Upper lobe of right lung (tissue), 1 donor: ENCODE measurements at regions not wholly inside any gene's neighbourhood (a gene's known extent, or its start where the extent isn't known, plus 50 kb on each side); places are given as distances from the start of the nearest gene placed in this dataset.
A peak's percentile ranks its signal among the peaks of the same experiment; 100 is the strongest.

Experiments used
- ATAC-seq: fragments of 200-7000 bp; cut with Tn5 transposase; one replicate; pipeline ENCODE4 v1.9.1; 2020; ENCODE audit warnings: mild to moderate bottlenecking, moderate library complexity
- DNase-seq: peaks from one replicate; pipeline ENCODE4 v3.0.0-alpha.2; 2020
- H3K27ac ChIP-seq: fragments of 200-600 bp; one replicate; pipeline ENCODE4 v1.8.0; 2022
- H3K27me3 ChIP-seq: fragments of 200-600 bp; one replicate; pipeline ENCODE4 v1.8.0; 2022; ENCODE audit warnings: mild to moderate bottlenecking
- H3K36me3 ChIP-seq: fragments of 200-600 bp; one replicate; pipeline ENCODE4 v1.8.0; 2022
- H3K4me1 ChIP-seq: fragments of 200-600 bp; one replicate; pipeline ENCODE4 v1.8.0; 2022
- H3K4me3 ChIP-seq: fragments of 200-600 bp; one replicate; pipeline ENCODE4 v1.8.0; 2022; ENCODE audit warnings: mild to moderate bottlenecking
- H3K9me3 ChIP-seq: fragments of 200-600 bp; one replicate; pipeline ENCODE4 v1.8.0; 2022
- CTCF ChIP-seq: fragments of 200-600 bp; IDR thresholded peaks from one replicate; pipeline ENCODE4 v1.8.0; 2022; ENCODE audit warnings: antibody characterized with exemption
- intact Hi-C: fragments of 100-400 bp; cut with DNase I; formaldehyde crosslinking; loops from one replicate; pipeline ENCODE4 v1.11.0; 2022
- donor health status: DM: no; HTN: yes; CAD: no; lungs with severe emphysema.

GRCh38 chr2:41942278-41942677 is 105.5 kb upstream of the PKDCC start:
- H3K27me3 ChIP-seq = no peaks in the 10 kb centered on the region
- no peaks in the 10 kb centered on the region for H3K9me3 ChIP-seq
- DNase-seq (no peak), ATAC-seq (no peak)
- no peak for TF ChIP-seq CTCF
- H3K27ac ChIP-seq = no peak overlapping the region
- no peak overlapping the region for H3K4me3 ChIP-seq
- intact Hi-C loops = no loop called here
- H3K36me3 ChIP-seq = no peaks in the 10 kb centered on the region
- no peaks in the 10 kb centered on the region for H3K4me1 ChIP-seq

GRCh38 chr2:41943159-41943558 is 104.7 kb upstream of the PKDCC start:
- intact Hi-C loops = no loop called here
- Histone ChIP-seq H3K4me3 (no peak overlapping the region), H3K4me1 (no peaks in the 10 kb centered on the region), H3K36me3 (no peaks in the 10 kb centered on the region), H3K27ac (no peak overlapping the region), H3K27me3 (no peaks in the 10 kb centered on the region), H3K9me3 (no peaks in the 10 kb centered on the region)
- DNase-seq (no peak), ATAC-seq (no peak)
- no peak for TF ChIP-seq CTCF

GRCh38 chr2:41944220-41944880 is 103.5 kb upstream of the PKDCC start:
- H3K4me3 ChIP-seq = no peak overlapping the region
- no peaks in the 10 kb centered on the region for H3K27me3 ChIP-seq
- DNase-seq = no peak
- no peak overlapping the region for H3K27ac ChIP-seq
- ATAC-seq = no peak
- TF ChIP-seq CTCF = no peak
- H3K36me3 ChIP-seq = no peaks in the 10 kb centered on the region
- no peaks in the 10 kb centered on the region for H3K9me3 ChIP-seq
- intact Hi-C loops = no loop called here
- no peaks in the 10 kb centered on the region for H3K4me1 ChIP-seq

GRCh38 chr2:41947701-41948396 is 100.0 kb upstream of the PKDCC start:
- H3K27me3 ChIP-seq = no peaks in the 10 kb centered on the region
- H3K4me1 ChIP-seq = no peaks in the 10 kb centered on the region
- DNase-seq (no peak), ATAC-seq (peak; percentile 33)
- intact Hi-C loops = no loop called here
- H3K9me3 ChIP-seq = no peaks in the 10 kb centered on the region
- TF ChIP-seq CTCF = no peak
- no peaks in the 10 kb centered on the region for H3K36me3 ChIP-seq
- H3K4me3 ChIP-seq = no peak overlapping the region
- no peak overlapping the region for H3K27ac ChIP-seq

- TF ChIP-seq CTCF = no peak
- no peaks in the 10 kb centered on the region for H3K27me3 ChIP-seq
- ATAC-seq = no peak
- H3K36me3 ChIP-seq = no peaks in the 10 kb centered on the region
- H3K27ac ChIP-seq = no peak overlapping the region
- no peaks in the 10 kb centered on the region for H3K4me1 ChIP-seq
- no peak for DNase-seq
- H3K4me3 ChIP-seq = no peak overlapping the region
- no peaks in the 10 kb centered on the region for H3K9me3 ChIP-seq
- intact Hi-C loops = no loop called here
Measured at GRCh38 chr2:41948397-41948763, 99.4 kb upstream of the PKDCC start.
